ENCODE measurements at regions not wholly inside any gene's neighbourhood (a gene's known extent, or its start where the extent isn't known, plus 50 kb on each side); places are given as distances from the start of the nearest gene placed in this dataset.

GRCh38 chr4:114077610-114078009, 98.2 kb upstream of the ARSJ start:
- TF ChIP-seq, protein P1, sequence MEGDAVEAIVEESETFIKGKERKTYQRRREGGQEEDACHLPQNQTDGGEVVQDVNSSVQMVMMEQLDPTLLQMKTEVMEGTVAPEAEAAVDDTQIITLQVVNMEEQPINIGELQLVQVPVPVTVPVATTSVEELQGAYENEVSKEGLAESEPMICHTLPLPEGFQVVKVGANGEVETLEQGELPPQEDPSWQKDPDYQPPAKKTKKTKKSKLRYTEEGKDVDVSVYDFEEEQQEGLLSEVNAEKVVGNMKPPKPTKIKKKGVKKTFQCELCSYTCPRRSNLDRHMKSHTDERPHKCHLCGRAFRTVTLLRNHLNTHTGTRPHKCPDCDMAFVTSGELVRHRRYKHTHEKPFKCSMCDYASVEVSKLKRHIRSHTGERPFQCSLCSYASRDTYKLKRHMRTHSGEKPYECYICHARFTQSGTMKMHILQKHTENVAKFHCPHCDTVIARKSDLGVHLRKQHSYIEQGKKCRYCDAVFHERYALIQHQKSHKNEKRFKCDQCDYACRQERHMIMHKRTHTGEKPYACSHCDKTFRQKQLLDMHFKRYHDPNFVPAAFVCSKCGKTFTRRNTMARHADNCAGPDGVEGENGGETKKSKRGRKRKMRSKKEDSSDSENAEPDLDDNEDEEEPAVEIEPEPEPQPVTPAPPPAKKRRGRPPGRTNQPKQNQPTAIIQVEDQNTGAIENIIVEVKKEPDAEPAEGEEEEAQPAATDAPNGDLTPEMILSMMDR (IDR thresholded peaks at IDR 0.05) = no peak
- TF ChIP-seq POLR2A (IDR thresholded peaks at IDR 0.05) = no peak
